GM12892 (cell line): ENCODE measurements at regions not wholly inside any gene's neighbourhood (a gene's known extent, or its start where the extent isn't known, plus 50 kb on each side); places are given as distances from the start of the nearest gene placed in this dataset.

Experiments
- POLR2A ChIP-seq: IDR thresholded peaks from 2 replicates; pipeline ENCODE4 v1.6.1; 2011; ENCODE audit warnings: low read depth, low read length, control low read depth
- POLR2AphosphoS5 ChIP-seq: IDR thresholded peaks from 2 replicates; pipeline ENCODE4 v1.6.1; 2011; ENCODE audit warnings: low read depth, low read length, control low read depth
- TAF1 ChIP-seq: IDR thresholded peaks from 2 replicates; pipeline ENCODE4 v1.6.1; 2011; ENCODE audit warnings: low read depth, mild to moderate bottlenecking, control low read depth, low read length, borderline replicate concordance

DNA sequence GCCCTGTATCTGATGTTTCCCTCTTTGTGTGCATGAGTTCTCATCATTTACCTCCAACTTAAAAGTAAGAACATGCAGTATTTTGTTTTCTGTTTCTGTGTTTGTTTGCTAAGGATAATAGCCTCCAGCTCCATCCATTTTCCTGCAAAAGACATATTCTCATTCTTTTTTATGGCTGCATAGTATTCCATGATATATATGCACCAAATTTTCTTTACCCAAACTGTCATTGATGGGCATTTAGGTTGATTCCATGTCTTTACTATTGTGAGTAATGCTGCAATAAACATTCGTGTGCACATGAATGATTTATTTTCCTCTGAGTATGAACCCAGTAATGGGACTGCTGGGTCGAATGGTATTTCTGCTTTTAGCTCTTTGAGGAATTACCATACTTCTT, 163.4 kb downstream of the TMEM26 start:
- no peak for TF ChIP-seq POLR2A
- no peak for TF ChIP-seq POLR2AphosphoS5
- no peak for TF ChIP-seq TAF1
